NCI-H2107 (cell line): ENCODE measurements at regions not wholly inside any gene's neighbourhood (a gene's known extent, or its start where the extent isn't known, plus 50 kb on each side); places are given as distances from the start of the nearest gene placed in this dataset.
"Not testable (repeated sequence)": the region's sequence is repeated elsewhere in the genome, so short reads cannot be mapped to it uniquely, and the experiment has no call there.

ENCODE experiments used
- DNase-seq: peaks from one replicate; lab custom pipeline; 2025; lab: John Stamatoyannopoulos, UW

DNA sequence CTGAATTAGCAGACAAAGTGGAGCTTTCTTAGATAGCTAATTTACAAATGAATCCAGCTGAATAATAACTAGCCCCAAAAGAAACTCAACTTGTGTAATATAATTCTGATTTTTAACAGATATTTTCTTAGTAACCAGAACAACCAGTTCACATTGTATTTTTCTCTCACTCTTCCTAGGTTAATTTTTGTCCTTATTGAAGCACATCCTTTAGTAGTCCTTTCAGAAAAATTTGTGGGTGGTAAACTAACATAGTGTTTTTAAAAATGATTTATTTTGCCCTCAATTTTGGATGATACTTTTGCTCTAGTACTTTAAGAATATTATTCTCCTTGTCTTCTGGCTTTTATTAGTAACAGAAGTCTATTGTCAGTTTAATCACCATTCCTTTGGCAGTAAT, 190.6 kb upstream of the SLC39A10 start:
- no peak for DNase-seq

DNA sequence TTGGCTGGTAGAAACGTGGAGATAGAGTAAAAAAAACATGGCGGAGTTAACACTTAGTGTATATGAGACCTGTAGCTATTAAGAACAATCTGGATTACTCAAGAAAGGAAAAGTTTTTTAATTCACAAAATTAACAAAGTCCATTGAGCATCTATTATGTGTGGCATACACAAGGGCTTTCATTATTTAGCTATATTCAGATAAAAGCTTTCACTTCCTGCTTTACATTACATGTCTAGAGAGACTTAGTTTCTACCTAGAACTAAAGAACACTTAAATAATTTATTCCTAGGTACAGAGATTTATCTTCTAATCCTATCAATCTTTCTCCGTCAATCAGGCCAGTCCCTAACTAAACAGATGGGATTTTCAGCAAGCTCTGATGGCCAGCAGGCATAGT, 196.0 kb upstream of the SLC39A10 start:
- no peak for DNase-seq

DNA sequence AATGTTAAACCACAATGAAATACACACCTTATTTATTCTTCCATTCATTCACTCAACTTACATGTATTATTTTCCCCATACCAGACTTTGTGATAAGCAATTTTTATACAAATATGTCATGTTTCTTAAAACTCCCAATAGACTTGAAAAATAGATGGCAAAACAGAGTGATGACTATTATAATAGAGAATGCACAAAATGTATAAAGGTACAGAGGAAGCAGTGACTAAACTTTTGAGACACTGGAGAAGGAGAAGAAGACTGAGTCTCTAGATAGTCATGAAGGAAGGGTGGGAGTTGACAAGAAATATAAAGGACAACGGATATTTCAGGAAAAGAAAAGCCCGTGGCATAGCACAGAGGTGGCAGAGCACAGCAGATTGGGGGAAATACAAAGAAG, 198.1 kb upstream of the SLC39A10 start:
- DNase-seq = no peak

GRCh38 chr2:195457873-195458272, 199.2 kb upstream of the SLC39A10 start:
- DNase-seq = no peak

DNA sequence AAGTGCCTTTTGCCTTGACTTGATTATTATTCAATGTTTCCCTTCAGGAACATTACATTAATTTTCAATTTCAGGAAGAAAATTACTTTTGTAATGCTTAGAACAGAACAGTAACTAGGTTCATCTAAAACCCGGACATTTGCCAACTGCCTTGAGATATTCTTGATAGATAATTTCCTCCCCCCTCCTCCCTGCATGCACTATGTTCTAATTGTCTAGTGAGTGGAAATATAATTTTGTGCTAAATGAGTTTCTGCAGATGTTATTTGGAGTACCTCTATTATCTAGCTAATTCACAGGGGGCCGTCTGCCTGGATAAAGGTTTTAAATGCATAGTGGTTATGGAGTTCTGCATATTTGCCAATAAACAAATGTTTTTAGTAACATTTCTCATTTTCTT, 200.3 kb upstream of the SLC39A10 start:
- DNase-seq = no peak

GRCh38 chr2:195451160-195451559, 205.9 kb upstream of the SLC39A10 start:
- DNase-seq = no peak

DNA sequence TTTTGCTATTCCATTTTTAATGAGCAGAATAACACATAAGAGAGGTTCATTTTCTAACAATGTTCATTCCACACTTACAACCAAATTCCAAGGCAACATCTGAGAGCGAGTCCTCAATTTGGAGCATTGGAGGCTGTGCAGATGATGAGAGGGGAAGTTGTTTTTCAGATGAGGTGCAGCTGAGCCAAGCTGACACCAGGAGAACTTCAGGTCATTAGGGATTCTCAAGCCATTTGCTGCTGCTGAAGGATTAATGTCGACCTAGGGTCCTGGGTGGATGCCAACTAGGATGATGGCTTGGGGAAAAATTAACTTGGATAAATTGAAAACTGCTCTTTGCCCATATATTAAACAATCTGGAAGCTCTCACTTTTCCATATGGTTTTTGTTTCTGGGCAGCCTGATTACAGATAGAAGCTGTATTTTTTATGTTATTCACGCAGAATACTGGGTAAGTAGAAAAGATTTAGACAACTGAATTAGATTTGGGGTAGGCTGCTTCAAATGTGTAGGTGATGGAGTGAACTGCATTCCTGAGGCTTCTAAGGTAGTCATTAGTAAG, 206.4 kb upstream of the SLC39A10 start:
- DNase-seq = no peak

DNA sequence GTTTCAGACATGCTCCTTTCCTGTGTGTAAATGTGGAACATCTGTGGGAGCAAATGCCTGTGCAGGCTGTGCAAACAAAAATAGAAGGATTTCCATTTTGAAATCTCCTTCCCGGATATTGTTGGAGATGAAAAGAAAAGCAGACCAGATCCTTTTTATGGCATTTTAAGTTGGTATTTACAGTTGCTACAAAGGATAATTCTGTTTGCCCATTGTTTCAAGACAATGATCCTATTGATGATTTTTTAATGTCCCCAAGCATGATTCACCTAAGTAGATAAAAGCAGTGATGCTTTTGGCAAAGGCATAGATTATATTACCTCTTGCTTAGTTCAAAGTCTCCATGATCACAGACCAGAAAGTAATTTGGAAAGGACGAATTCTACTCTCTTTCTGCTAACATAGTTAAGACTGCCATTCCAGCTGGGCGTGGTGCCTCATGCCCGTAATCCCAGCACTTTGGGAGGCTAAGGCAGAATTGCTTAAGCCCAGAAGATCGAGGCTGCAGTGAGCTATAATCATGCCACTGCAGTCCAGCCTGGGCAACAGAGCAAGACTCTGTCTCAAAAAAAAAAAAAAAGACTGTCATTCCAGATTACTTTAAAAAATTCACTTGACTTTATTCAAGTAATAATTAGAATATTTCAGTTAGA, 209.6 kb upstream of the SLC39A10 start:
- no peak for DNase-seq

DNA sequence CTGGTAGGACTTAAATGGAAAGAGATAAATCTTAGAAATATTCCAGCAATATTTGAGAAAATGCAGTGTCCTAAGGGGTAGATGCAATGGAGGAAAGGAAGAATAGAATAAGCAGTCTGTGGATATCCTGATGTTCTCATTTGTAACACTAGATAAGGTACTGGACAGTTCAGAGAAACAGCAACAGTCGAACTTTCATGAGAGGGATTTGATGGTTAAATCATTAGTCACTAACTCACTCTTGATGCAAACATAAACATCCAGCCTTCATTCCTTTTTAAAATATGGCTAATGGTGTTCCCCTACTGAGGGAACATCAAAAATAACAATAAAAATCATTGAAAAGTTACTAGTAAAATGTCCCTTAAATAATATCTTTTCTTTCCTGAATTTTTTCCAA, 211.4 kb upstream of the SLC39A10 start:
- DNase-seq = no peak

DNA sequence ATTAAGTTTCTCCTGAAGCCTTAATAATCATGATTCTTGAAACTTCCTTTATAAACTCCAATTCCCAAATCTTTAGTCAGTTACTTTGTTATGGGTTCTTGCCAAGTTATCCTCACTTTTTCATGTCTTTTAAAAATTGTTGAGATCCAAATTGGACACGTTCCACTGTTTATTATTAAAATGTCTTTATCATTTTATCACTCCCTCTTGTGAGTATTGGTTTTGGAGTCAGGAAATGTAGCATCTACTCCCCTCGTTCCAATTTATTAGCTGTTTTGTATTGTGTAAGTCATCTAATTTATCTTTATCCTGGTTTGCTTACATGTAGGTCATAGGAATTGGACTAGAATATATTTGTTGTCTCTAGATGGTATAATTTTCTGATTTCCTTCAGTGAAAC, 213.1 kb upstream of the SLC39A10 start:
- DNase-seq = no peak

- DNase-seq = no peak
Measured at GRCh38 chr2:195442458-195443175, 214.4 kb upstream of the SLC39A10 start.

DNA sequence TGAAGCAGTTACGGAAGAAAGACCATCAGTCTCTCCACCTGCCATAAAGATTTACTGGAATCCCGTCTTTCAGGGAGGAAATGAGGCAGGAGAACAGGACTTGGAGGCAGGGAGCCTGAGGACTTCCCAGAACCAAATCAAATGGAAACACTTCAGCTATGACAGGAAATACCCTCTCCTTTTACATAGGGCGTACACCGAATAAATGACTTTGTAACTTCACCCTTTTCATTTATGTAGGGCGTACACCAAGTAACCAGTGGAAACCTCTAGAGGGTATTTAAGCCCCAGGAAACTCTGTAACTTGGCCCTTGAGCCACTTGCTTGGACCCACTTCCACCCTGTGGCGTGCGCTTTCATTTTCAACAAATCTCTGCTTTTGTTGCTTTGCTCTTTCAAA, 218.3 kb upstream of the SLC39A10 start:
- no peak for DNase-seq

DNA sequence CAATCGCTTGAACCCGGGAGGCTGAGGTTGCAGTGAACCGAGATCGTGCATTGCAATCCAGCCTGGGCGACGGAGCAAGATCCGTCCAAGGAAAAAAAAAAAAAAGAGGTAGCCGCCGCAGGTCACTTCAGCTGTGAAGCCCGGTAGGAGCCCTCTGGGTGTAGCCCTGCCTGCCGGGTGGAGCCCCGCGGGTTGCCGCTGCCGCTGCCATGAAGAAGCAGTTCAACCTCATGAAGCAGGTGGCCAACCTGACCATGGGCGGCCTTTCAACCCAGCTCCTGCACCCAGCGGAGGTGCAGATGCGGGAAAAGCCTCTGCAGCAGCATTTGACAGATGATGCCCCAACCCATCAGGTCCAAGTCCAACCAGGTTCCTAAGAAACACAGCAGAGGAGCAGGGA, 219.5 kb upstream of the SLC39A10 start:
- DNase-seq = no peak

- DNase-seq = no peak
Measured at GRCh38 chr2:195434346-195434745, 222.7 kb upstream of the SLC39A10 start.

DNA sequence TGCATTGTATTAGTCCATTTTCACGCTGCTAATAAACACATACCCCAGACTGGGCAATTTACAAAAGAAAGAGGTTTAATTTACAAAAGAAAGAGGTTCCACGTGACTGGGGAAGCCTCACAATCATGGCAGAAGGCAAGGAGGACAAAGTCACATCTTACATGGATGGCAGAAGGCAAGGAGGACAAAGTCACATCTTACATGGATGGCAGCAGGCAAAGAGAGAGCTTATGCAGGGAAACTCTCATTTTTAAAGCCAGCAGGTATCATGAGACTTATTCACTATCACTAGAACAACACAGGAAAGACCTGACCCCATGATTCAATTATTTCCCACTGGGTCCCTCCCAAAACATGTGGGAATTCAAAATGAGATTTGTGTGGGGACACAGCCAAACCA, 223.3 kb upstream of the SLC39A10 start:
- DNase-seq = not testable (repeated sequence)

DNA sequence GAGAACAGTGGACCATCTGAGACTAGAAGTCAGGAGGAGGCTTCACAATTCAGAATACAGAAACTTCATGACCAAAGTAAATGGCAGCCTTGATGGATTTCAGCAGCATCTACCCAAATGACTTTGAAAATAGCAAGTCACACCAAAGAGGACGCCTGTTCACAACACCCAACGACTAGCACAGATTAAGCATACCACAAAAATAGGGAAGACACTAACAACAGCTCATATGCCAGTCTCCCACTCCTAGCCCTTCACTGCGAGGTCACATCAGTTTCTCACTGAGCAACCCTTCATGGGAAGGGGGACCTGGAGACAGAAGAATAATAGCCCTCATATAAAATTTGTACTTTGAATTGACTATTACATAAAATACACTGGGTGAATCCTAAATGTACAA, 228.4 kb upstream of the SLC39A10 start:
- no peak for DNase-seq

DNA sequence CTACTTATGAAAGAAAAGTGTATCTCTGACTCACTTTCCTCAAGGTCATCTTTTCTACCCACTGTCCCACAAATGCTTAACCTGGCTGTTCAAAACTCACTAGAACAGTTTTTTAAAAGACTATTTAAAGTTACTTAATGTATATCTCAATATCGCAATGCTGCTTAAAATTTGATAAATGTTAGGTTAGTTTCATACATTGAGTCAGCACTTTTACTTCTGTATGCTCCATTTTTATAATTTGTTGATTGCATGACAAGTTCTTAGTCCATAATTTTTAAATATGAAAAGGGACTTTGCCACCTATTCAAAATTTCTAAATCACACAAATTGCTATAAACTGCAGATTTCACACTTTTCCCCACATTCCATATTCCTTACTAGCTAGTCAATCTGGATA, 231.7 kb upstream of the SLC39A10 start:
- no peak for DNase-seq

GRCh38 chr2:195419033-195419432, 238.0 kb upstream of the SLC39A10 start:
- no peak for DNase-seq

DNA sequence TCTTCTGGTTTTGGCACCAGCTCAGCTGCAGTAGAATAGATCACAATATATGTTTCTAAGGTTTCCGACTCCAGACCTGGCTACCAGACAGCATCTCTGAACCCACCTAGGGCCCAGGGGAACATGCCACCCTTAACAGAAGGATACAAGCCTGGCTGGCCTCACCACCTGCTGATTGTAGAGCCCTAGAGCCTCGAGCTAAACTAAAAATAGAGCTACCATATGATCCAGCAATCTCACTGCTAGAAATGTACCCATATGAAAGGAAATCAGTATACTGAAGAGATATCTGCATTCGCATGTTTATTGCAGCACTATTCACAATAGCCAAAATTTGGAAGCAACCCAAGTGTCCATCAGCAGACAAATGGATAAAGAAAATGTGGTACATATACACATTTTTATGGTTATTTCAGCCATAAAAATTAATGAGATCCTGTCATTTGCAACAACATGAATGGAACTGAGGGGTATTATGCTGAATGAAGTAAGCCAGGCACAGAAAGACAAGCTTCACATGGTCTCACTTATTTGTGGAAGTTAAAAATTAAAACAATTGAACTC, 242.4 kb upstream of the SLC39A10 start:
- no peak for DNase-seq

GRCh38 chr2:195413944-195414343, 243.1 kb upstream of the SLC39A10 start:
- no peak for DNase-seq

GRCh38 chr2:195413422-195413821, 243.6 kb upstream of the SLC39A10 start:
- DNase-seq = no peak

DNA sequence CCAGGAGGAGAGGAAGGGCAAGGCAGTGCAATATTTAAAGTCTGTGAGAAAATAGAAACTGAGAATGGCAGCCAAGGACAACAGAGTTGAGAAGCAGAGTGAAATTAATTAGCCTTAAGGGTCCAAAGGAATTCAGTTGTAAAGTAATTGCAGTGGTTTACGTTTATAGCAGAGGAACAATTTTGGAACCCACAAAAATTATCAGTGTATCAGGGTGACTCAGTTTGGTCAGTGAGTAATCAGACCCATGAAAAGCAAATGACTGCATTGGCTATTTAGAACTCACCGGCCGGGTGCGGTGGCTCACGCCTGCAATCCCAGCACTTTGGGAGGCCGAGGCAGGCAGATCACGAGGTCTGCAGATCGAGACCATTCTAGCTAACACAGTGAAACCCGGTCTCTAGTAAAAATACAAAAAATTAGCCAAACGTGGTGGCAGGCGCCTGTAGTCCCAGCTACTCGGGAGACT, 245.8 kb upstream of the SLC39A10 start:
- no peak for DNase-seq

- no peak for DNase-seq
Measured at GRCh38 chr2:195410074-195410671, 246.9 kb upstream of the SLC39A10 start.
